HCT116 (cell line): ENCODE measurements at regions not wholly inside any gene's neighbourhood (a gene's known extent, or its start where the extent isn't known, plus 50 kb on each side); places are given as distances from the start of the nearest gene placed in this dataset.

Experiments used
- FOSL1 ChIP-seq: IDR thresholded peaks from 2 replicates; pipeline ENCODE4 v1.6.1; 2012; ENCODE audit warnings: low read depth
- JUND ChIP-seq: IDR thresholded peaks from 2 replicates; pipeline ENCODE4 v1.6.1; 2012
- POLR2AphosphoS5 ChIP-seq: IDR thresholded peaks from 2 replicates; pipeline ENCODE4 v1.6.1; 2011; ENCODE audit warnings: mild to moderate bottlenecking, low read depth, low read length, moderate library complexity
- RAD21 ChIP-seq: IDR thresholded peaks from 2 replicates; pipeline ENCODE4 v1.6.1; 2012; ENCODE audit warnings: low read depth, mild to moderate bottlenecking
- YY1 ChIP-seq: IDR thresholded peaks from 2 replicates; pipeline ENCODE4 v1.6.1; 2011; ENCODE audit warnings: low read length, low read depth, moderate library complexity, mild to moderate bottlenecking; ENCODE audit not compliant: insufficient replicate concordance; ENCODE audit errors: extremely low read depth
- ZNF274 ChIP-seq: fragments of 200-500 bp; sonication (Bioruptor generic); IDR thresholded peaks from 2 replicates; pipeline ENCODE4 v1.6.1; 2014; ENCODE audit warnings: mild to moderate bottlenecking, low read depth, low read length, inconsistent platforms
- TF ChIP-seq, protein P1 (sequence below), 3 experiments: fragments of 200-600 bp in 1 of 3; sonication (generic) in 1 of 3; IDR thresholded peaks in 2 of 3; conservative IDR thresholded peaks in 1 of 3; 2 replicates each; pipeline ENCODE4 v1.5.1; 2012 to 2017; ENCODE audit warnings: low read depth in 2 of 3, low read length in 2 of 3, antibody characterized with exemption in 1 of 3, borderline replicate concordance in 1 of 3, control low read depth in 1 of 3, mild to moderate bottlenecking in 1 of 3, mixed read lengths in 1 of 3, mixed run types in 1 of 3, moderate library complexity in 1 of 3; ENCODE audit not compliant: insufficient read depth in 1 of 3
- TF ChIP-seq, protein P2 (sequence below): IDR thresholded peaks from 2 replicates; pipeline ENCODE4 v1.6.1; 2012; ENCODE audit warnings: low read depth

DNA sequence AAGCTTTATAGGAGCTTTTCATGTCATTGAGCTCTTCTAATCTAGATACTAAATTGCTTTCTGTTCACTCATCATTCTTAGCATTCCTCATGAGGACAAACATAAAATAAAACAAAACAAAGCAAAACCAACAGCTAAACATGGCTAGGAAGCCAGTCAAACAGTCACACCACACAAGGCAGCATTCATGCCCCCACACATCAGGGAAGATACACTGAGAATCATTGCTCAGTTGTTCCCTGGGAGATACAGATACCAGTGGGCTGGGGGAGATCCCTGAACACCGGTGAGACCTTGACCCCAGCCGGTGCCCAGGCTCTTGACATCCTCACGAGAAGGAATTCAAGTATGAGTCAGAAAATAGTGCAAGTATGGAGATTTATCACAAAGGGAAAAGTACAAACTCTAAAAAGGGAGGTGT lies 177.9 kb upstream of the ARL4C start:
- TF ChIP-seq, protein P1, sequence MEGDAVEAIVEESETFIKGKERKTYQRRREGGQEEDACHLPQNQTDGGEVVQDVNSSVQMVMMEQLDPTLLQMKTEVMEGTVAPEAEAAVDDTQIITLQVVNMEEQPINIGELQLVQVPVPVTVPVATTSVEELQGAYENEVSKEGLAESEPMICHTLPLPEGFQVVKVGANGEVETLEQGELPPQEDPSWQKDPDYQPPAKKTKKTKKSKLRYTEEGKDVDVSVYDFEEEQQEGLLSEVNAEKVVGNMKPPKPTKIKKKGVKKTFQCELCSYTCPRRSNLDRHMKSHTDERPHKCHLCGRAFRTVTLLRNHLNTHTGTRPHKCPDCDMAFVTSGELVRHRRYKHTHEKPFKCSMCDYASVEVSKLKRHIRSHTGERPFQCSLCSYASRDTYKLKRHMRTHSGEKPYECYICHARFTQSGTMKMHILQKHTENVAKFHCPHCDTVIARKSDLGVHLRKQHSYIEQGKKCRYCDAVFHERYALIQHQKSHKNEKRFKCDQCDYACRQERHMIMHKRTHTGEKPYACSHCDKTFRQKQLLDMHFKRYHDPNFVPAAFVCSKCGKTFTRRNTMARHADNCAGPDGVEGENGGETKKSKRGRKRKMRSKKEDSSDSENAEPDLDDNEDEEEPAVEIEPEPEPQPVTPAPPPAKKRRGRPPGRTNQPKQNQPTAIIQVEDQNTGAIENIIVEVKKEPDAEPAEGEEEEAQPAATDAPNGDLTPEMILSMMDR (IDR thresholded peaks at IDR 0.05 in 2 of 3, conservative IDR thresholded peaks at IDR 0.05 in 1 of 3; ENCODE audit: borderline replicate concordance in 1 of 3, insufficient read depth in 1 of 3, low read depth in 2 of 3, low read length in 2 of 3) = no peak
- TF ChIP-seq YY1 = no peak
- TF ChIP-seq POLR2AphosphoS5 = no peak
- TF ChIP-seq, protein P2, sequence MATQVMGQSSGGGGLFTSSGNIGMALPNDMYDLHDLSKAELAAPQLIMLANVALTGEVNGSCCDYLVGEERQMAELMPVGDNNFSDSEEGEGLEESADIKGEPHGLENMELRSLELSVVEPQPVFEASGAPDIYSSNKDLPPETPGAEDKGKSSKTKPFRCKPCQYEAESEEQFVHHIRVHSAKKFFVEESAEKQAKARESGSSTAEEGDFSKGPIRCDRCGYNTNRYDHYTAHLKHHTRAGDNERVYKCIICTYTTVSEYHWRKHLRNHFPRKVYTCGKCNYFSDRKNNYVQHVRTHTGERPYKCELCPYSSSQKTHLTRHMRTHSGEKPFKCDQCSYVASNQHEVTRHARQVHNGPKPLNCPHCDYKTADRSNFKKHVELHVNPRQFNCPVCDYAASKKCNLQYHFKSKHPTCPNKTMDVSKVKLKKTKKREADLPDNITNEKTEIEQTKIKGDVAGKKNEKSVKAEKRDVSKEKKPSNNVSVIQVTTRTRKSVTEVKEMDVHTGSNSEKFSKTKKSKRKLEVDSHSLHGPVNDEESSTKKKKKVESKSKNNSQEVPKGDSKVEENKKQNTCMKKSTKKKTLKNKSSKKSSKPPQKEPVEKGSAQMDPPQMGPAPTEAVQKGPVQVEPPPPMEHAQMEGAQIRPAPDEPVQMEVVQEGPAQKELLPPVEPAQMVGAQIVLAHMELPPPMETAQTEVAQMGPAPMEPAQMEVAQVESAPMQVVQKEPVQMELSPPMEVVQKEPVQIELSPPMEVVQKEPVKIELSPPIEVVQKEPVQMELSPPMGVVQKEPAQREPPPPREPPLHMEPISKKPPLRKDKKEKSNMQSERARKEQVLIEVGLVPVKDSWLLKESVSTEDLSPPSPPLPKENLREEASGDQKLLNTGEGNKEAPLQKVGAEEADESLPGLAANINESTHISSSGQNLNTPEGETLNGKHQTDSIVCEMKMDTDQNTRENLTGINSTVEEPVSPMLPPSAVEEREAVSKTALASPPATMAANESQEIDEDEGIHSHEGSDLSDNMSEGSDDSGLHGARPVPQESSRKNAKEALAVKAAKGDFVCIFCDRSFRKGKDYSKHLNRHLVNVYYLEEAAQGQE = no peak
- TF ChIP-seq JUND = no peak
- TF ChIP-seq RAD21 = no peak
- no peak for TF ChIP-seq FOSL1
- no peak for TF ChIP-seq ZNF274
